Mucosa of rectum (tissue), 2 donors: ENCODE measurements at regions not wholly inside any gene's neighbourhood (a gene's known extent, or its start where the extent isn't known, plus 50 kb on each side); places are given as distances from the start of the nearest gene placed in this dataset.

ENCODE experiments used
- H3K27ac ChIP-seq, 2 donors: one replicate each; pipeline ENCODE4 v1.7.0; 2013; ENCODE audit warnings: inconsistent platforms in 2 of 2, low read depth in 2 of 2, low read length in 2 of 2
- H3K27me3 ChIP-seq, 2 donors: one replicate each; pipeline ENCODE4 v1.7.0; 2013; ENCODE audit warnings: low read length in 2 of 2; ENCODE audit not compliant: control insufficient read depth in 2 of 2, insufficient read depth in 2 of 2
- H3K36me3 ChIP-seq, 2 donors: one replicate each; pipeline ENCODE4 v1.7.0; 2013; ENCODE audit warnings: low read length in 2 of 2; ENCODE audit not compliant: control insufficient read depth in 2 of 2, insufficient read depth in 2 of 2
- H3K4me1 ChIP-seq, 2 donors: one replicate each; pipeline ENCODE4 v1.7.0; 2013; ENCODE audit warnings: low read length in 2 of 2, mild to moderate bottlenecking in 1 of 2; ENCODE audit not compliant: control insufficient read depth in 2 of 2, insufficient read depth in 2 of 2
- H3K4me3 ChIP-seq, 2 donors: one replicate each; pipeline ENCODE4 v1.7.0; 2013; ENCODE audit warnings: low read length in 2 of 2
- H3K9ac ChIP-seq, 2 donors: one replicate each; pipeline ENCODE4 v1.7.0; 2013; ENCODE audit warnings: low read length in 2 of 2, low read depth in 1 of 2, mild to moderate bottlenecking in 1 of 2
- H3K9me3 ChIP-seq, 2 donors: one replicate each; pipeline ENCODE4 v1.7.0; 2013; ENCODE audit warnings: low read length in 2 of 2; ENCODE audit not compliant: control insufficient read depth in 2 of 2
- donor health status: healthy.
- donor health status: Normal muscosa, but diverticular disease.

GRCh38 chr14:27186048-27186447 lies 588.2 kb upstream of the NOVA1 start:
- Histone ChIP-seq H3K9ac (no peak overlapping the region), H3K4me3 (no peak overlapping the region), H3K9me3 (no peaks in the 10 kb centered on the region), H3K27me3 (no peaks in the 10 kb centered on the region), H3K4me1 (no peaks in the 10 kb centered on the region), H3K27ac (no peak overlapping the region), H3K36me3 (no peaks in the 10 kb centered on the region)

GRCh38 chr14:27187136-27187535 lies 589.3 kb upstream of the NOVA1 start:
- Histone ChIP-seq H3K4me3 (no peak overlapping the region), H3K36me3 (no peaks in the 10 kb centered on the region), H3K4me1 (no peaks in the 10 kb centered on the region), H3K27ac (no peak overlapping the region), H3K9me3 (no peaks in the 10 kb centered on the region), H3K9ac (no peak overlapping the region), H3K27me3 (no peaks in the 10 kb centered on the region)

DNA sequence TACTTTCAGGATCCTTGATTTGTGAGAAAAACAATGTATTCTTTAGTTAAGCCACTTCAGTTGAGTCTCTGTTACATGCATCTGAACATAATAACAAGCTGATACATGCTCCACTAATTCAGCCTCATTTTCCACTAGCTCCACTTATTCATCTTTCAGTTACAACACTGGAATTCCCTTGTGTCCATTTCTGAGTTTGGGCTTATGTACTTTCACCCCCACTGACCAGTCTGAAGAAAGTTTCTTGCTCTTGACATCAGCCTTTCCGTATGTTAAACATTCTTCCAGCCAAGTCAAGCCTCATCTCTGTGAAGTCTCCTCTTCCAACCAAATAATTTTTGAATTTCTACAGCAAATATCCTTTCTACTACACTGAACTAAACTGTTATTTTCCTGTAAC lies 592.5 kb upstream of the NOVA1 start:
- H3K27me3 ChIP-seq, result no peaks in the 10 kb centered on the region
- H3K4me1 ChIP-seq, result no peaks in the 10 kb centered on the region
- no peaks in the 10 kb centered on the region for H3K9me3 ChIP-seq

GRCh38 chr14:27199272-27199671 lies 601.4 kb upstream of the NOVA1 start:
- Histone ChIP-seq H3K4me3 (no peak overlapping the region), H3K9me3 (no peaks in the 10 kb centered on the region), H3K4me1 (no peaks in the 10 kb centered on the region), H3K9ac (no peak overlapping the region), H3K27me3 (no peaks in the 10 kb centered on the region), H3K27ac (no peak overlapping the region), H3K36me3 (no peaks in the 10 kb centered on the region)

More for the DNA sequence above, 592.5 kb upstream of the NOVA1 start:
- H3K4me3 ChIP-seq, result no peak overlapping the region
- H3K27ac ChIP-seq, result no peak overlapping the region
- H3K36me3 ChIP-seq, result no peaks in the 10 kb centered on the region
- H3K9ac ChIP-seq, result no peak overlapping the region

DNA sequence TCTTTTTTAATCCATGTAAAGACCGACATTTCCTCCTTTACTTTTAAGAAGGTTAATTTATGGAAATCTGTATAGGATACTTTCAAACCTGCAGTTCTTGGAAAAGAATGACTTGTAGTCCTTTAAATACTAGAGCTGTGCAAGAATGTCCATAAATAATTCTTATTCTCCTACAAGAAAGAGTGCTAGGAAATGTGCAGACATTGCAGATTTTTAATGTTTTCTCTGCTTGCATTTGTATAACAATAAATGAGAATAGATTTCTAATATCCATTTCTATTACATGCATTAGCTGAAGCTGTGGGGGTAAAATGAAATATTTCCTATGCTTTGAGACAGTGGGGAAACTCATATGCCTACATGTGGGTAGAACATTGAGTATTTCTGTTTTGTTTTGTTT lies 607.2 kb upstream of the NOVA1 start:
- H3K27me3 ChIP-seq, result no peaks in the 10 kb centered on the region
- no peaks in the 10 kb centered on the region for H3K9me3 ChIP-seq
- no peaks in the 10 kb centered on the region for H3K36me3 ChIP-seq
- H3K27ac ChIP-seq, result no peak overlapping the region
- H3K4me3 ChIP-seq, result no peak overlapping the region
- no peak overlapping the region for H3K9ac ChIP-seq
- no peaks in the 10 kb centered on the region for H3K4me1 ChIP-seq

GRCh38 chr14:27211741-27212140 lies 613.9 kb upstream of the NOVA1 start:
- Histone ChIP-seq H3K36me3 (no peaks in the 10 kb centered on the region), H3K9me3 (no peaks in the 10 kb centered on the region), H3K27ac (no peak overlapping the region), H3K4me3 (no peak overlapping the region), H3K27me3 (no peaks in the 10 kb centered on the region), H3K9ac (no peak overlapping the region), H3K4me1 (no peaks in the 10 kb centered on the region)

- no peak overlapping the region for H3K27ac ChIP-seq
- no peaks in the 10 kb centered on the region for H3K27me3 ChIP-seq
- peaks cover 0 to 2% of the 10 kb centered on the region in 2 donors for H3K9me3 ChIP-seq
- H3K4me1 ChIP-seq, result no peaks in the 10 kb centered on the region
- no peaks in the 10 kb centered on the region for H3K36me3 ChIP-seq
- H3K9ac ChIP-seq, result no peak overlapping the region
- H3K4me3 ChIP-seq, result no peak overlapping the region
These were observed 624.8 kb upstream of the NOVA1 start for GRCh38 chr14:27222671-27223070.

DNA sequence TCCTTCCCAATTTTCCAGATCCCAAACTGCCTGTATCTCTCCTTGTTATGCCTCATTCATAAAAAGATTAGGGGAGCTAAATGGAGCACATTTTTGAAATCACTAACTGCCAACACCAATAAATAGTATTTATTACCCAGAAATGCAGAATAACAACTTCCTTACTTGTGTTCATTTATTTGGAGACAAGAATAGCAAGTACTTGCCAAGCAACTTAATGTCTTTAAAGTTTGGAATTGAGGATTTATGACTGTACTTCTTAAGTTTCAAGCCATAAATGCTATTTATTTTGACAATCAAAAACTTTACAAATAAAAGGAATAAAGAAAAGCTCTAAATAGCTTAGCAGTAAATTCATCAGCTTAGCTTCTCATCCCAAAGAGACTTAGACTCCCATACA lies 626.1 kb upstream of the NOVA1 start:
- Histone ChIP-seq H3K27me3 (no peaks in the 10 kb centered on the region), H3K27ac (no peak overlapping the region), H3K9ac (no peak overlapping the region), H3K4me1 (no peaks in the 10 kb centered on the region), H3K36me3 (no peaks in the 10 kb centered on the region), H3K4me3 (no peak overlapping the region), H3K9me3 (peaks cover 0 to 2% of the 10 kb centered on the region in 2 donors)

- no peaks in the 10 kb centered on the region for H3K27me3 ChIP-seq
- H3K9ac ChIP-seq, result no peak overlapping the region
- no peaks in the 10 kb centered on the region for H3K9me3 ChIP-seq
These were observed 630.2 kb upstream of the NOVA1 start for GRCh38 chr14:27228053-27228452.

DNA sequence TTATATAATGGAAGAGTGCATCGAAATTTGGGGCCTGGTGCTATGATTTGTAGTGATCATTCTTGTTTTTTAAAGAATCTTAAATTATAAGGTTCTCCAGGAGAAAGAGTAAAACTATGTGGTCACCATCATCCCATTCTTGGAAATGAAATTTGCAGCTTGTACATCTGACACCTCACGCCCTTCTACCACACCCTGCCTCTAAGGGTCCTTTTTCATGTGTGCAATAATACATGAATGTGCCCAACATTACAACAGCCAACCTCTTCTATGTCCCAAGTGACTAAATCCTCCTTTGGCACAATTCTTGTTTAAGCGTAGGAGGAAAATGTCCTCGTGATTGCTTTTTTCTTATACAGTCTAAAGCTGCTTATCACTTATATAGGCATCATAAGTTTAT lies 636.5 kb upstream of the NOVA1 start:
- no peak overlapping the region for H3K4me3 ChIP-seq
- H3K27me3 ChIP-seq, result no peaks in the 10 kb centered on the region
- H3K36me3 ChIP-seq, result no peaks in the 10 kb centered on the region
- H3K27ac ChIP-seq, result no peak overlapping the region
- H3K9ac ChIP-seq, result no peak overlapping the region
- no peaks in the 10 kb centered on the region for H3K9me3 ChIP-seq
- H3K4me1 ChIP-seq, result no peaks in the 10 kb centered on the region

More at GRCh38 chr14:27228053-27228452, 630.2 kb upstream of the NOVA1 start:
- Histone ChIP-seq H3K4me1 (no peaks in the 10 kb centered on the region), H3K27ac (no peak overlapping the region), H3K4me3 (no peak overlapping the region), H3K36me3 (no peaks in the 10 kb centered on the region)

GRCh38 chr14:27236601-27237000 lies 638.8 kb upstream of the NOVA1 start:
- H3K36me3 ChIP-seq, result no peaks in the 10 kb centered on the region
- H3K9me3 ChIP-seq, result no peaks in the 10 kb centered on the region
- no peaks in the 10 kb centered on the region for H3K4me1 ChIP-seq
- H3K9ac ChIP-seq, result no peak overlapping the region
- no peak overlapping the region for H3K4me3 ChIP-seq
- no peaks in the 10 kb centered on the region for H3K27me3 ChIP-seq
- no peak overlapping the region for H3K27ac ChIP-seq
